Activated CD8-positive, alpha-beta memory T cell treated with anti-CD3 and anti-CD28 coated beads for 36 hours (primary cell): ENCODE measurements at regions not wholly inside any gene's neighbourhood (a gene's known extent, or its start where the extent isn't known, plus 50 kb on each side); places are given as distances from the start of the nearest gene placed in this dataset.

ENCODE experiments used
- CTCF ChIA-PET: fragments of 350-600 bp; sonication (Branson Sonifier 250); formaldehyde crosslinking; loops from one replicate; lab custom pipeline; 2021; ENCODE audit warnings: antibody characterized with exemption; lab: Charles Lee
- POLR2A ChIA-PET: fragments of 350-600 bp; sonication (Branson Sonifier 250); formaldehyde crosslinking; loops from one replicate; lab custom pipeline; 2021; ENCODE audit warnings: antibody characterized with exemption; lab: Charles Lee

DNA sequence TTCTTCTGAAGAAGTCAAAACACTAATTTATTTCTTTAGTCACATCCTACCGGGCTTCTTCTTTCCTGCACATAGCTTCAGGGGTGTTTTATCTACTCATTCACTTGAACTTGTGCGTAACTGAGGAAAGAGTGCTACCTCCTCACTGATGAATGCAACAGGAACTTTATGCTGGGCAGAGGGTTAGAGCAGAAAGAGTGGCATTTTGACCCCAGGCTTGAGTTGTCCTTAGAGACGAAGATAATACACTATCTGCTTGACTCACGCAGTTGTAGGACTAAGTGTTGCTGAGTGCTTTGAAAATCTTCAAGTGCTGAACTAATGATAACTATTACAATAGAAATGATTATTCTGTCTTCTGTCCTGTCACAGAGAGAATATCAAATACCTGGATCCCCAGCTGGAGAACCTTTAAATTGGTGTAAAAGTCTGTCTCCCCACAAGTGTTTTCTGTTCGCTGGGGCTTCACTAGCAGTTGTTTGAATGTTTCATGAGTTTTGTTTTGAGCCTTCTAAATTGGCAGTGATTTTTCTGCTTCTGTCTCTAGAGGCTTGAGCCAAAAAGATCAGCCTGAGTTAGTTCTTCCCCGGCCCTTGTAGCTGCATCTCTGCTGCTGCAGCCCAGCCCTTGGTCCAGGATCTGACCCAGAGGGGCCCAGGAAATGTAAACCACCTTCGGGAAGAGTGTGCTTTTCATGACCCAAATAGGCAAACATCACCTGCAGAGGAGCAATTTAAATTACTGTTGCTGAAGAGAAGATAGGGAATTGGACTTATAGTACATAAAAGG, 86.3 kb upstream of the LGALSL start:
- CTCF ChIA-PET = no interaction called here
- POLR2A ChIA-PET = no interaction called here

DNA sequence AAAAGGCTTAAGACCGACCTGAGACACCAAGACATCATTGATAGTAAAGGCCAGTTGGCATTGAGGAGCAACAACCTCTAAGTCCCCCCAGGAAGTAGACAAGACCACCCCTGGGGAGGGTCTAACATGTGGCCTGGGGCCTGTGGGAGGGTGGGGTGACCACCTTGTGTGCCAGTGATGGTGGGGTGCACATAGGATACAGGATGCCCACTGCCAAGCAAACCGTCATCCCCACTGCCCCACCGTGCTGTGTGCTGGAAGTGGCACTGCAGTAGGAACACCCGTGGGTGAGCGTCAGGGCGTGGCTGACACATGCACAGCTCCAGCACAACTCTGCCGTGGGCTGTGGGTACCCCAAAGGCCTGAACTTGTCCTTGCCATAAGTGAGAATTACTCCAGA, 84.3 kb upstream of the LGALSL start:
- CTCF ChIA-PET = no interaction called here
- POLR2A ChIA-PET = no interaction called here

DNA sequence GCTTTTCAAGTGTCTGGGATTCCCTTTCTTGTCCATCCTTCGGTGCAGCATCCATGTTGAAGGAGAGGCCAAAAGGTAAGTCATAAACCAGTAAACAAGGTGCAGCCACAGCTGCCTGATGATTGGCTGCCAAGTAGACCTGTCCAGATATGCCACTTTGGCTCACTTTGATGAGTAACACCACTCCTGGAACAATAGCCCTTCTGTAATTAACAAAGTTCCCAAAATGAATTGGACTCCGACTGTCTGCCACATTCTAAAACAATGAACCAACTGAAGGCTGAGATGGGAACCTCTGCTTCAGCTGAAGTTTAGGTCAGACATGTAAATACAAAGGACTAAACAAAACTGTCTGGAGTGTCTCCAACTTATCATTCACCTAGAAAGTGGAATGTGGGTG, 82.2 kb upstream of the LGALSL start:
- CTCF ChIA-PET = interaction anchor here (1.3 kb wide), 1 partner anchor 9 kb away, joined by 3 read pairs; no protein-coding TSS in a partner anchor
- POLR2A ChIA-PET = no interaction called here

DNA sequence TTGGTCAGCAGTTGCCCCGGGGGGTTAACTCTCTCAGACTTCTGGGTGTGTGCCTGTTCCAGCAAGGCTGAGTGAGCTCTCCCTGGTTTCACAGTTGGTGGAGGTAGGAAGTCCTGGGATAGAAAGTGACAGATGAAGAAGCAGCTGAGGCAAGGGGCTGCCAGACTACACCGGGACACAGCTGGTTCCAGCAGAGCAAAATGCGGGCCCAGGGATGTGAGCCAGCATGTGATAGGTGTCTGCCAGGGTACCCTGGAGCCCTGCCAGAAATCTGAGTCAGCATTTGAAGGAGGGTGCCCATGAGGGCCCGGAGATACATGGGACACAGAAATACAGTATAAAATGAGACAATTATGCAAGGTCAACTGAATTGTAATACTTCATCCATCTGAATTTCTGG, 79.3 kb upstream of the LGALSL start:
- POLR2A ChIA-PET = no interaction called here
- CTCF ChIA-PET = no interaction called here

DNA sequence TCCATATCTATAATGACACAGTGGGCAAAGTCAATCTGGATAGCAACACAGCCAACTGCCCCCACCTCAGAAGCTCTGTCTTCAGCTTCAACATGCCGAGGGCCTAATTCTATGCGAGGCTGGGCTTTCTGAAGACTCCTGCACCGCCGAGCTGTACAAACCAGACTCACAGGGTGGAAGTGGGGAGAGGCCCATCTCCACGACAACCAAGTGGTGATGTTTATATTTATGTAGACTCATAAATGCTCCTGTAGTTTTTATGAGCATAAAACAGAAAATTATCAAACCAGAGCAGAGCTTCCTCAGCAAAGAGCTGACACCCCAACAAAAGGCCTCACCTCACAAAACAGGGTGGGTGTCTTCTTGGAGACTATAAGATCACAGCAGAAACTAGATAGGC, 77.0 kb upstream of the LGALSL start:
- CTCF ChIA-PET = no interaction called here
- POLR2A ChIA-PET = no interaction called here

DNA sequence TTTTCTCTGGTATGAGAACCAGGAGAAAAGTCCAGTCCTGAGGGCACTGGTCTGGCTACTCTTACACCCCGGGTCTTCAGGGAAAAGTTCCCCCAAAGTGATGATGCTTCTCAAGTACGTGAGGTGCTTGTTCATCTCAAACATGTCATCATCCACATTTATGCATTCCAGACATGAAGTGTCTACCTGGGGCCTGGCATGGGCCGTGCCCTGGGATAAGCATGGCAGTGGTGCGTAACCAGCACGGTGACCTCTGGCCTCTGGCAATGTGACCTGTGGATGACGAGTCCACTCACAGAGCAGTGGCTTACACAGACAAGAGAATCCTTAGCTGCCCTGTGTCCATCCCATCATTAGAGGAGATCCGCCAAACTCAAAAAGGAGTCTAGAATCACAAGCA, 74.8 kb upstream of the LGALSL start:
- POLR2A ChIA-PET = no interaction called here

DNA sequence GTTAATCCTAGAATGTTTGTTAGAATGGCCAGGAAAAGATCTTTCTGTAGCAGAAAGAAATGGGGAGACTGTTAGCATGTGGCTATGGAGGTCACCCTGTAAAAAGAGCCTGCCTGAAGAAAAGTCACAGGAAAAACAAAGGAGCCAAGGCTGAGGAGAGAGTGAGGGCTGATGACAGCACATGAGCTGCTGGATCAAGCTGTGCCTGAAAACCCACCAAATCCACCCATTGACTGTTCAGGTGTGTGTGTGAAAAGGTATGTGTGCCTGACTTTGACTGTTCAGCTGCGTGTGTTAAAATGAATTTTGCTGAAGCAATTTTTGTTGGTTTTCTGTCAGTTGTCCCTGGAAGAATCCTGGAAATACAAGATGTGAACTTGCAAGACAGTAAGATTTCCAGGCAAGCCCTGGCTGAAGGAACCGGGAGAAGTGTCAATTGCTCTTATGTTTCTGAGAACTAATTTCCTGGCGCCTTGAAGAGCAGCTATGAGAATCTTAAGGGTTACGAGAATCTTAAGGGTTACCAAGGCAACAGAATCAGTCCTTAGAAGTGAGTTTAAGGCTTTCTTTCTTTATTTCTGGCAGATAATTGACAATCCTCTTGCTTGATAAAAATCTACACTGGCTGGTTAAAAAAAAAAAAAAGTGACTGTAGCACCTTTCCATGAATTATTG, 73.0 kb upstream of the LGALSL start:
- ChIA-PET POLR2A (interaction anchor here (0.7 kb wide), 1 partner anchor 847 kb away, joined by 6 read pairs; the partner anchor contains the start of gene ACTR2), CTCF (no interaction called here)

More for the DNA sequence above, 74.8 kb upstream of the LGALSL start:
- CTCF ChIA-PET = no interaction called here

DNA sequence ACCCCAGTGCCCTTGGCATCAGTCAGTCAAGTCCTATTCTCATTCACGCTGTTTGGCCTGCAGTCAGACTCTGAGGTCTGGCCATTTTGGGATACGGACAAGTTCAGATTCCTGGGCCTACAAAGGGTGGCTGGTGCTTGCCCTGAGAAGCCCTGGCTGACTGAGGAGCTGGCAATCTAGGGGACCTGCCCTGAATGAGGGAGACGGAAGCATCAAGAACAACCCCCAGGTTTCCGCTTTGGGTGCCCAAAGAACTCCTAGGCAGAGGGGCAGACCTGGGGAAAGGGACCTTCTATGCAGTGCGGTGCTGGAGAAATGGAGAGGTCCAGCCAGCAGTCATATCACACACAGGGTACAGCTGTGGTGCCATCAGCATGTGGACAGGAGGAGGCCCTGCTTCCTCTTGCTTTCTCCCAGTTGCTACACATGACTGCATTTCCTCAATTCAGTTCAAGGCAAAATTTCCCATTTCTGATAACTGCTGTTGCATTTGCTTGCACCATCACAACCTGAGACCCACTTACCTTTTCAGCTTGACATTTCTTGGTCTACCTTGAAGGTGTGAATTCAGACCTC, 70.9 kb upstream of the LGALSL start:
- ChIA-PET POLR2A (interaction anchor here (0.6 kb wide), 1 partner anchor 522 kb away, joined by 7 read pairs; no protein-coding TSS in a partner anchor), CTCF (no interaction called here)

DNA sequence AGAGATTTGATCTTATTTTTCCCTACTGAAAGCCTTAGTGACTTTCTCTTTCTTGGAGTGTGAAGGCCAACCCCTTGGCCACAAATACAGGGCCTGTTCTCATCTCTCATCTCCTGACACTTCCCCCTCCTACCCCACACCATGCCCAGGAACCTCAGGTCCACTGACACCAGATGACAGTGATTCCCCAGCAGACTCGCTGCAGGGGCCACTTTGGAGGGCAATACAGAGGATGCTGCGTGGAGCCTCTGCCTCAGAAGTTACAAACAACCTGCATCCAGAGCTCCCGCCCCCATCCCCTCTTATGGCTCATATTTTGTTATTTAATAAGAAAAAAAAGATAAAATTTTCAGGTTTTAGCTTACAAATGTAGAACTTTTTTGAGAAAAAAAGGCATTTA, 70.1 kb upstream of the LGALSL start:
- CTCF ChIA-PET = no interaction called here
- POLR2A ChIA-PET = no interaction called here

DNA sequence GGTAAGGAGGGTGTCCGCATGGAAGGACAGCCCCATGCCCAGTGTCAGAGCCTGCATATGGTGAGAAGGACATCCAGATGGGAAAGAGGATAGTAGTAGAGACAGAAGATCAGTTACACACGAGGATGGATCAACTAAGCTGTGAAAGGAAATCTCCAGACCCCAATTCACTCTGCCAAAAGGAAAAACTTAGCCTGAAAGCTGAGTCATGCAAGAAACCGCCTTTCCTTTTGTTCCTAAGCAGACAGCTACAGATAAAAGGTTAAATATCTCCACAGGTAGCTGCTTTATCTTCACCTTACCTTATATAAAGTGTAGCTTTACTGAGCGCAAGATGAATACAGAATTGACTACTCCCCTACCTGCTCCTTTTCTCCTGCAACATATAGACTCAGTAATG, 67.3 kb upstream of the LGALSL start:
- ChIA-PET CTCF (interaction anchor here (1.9 kb wide), 1 partner anchor 56 kb away, joined by 6 read pairs; no protein-coding TSS in a partner anchor), POLR2A (no interaction called here)

DNA sequence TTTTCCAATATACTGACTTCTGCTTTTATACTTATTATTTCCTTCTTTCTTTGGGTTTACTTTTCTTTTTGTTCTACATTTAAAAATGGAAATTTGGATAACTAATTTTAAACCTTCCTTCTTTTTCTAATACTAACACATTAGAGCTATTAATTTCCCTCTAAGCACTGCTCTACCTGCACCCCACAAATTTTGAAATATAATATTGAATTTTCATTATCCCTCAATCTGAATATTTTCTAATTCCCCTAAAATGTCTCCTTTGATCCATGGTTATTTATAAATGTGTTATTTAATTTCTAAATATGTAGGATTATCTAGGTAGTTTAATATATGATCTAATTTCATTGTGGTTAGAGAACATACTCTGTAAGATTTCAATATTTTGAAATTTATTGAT, 63.4 kb upstream of the LGALSL start:
- ChIA-PET POLR2A (no interaction called here), CTCF (no interaction called here)

DNA sequence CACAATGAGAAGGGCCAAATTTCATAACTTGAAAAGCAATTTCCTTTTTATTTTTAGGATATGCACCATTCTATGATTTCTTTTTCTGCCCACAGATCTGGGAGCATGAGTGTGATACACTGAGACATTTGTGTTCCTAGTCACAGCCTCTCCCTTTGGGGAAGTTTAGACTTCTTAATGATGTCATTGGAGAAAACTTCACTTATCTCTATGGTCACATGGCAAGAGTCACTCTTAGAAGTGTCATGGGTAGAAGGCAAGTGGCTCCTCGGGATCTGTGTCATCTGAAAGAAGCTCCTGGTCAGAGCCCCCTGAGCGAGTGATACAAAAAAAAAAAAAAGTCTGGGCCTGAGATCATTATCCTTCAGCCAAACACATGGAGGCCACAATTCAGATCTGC, 62.5 kb upstream of the LGALSL start:
- CTCF ChIA-PET = no interaction called here
- POLR2A ChIA-PET = no interaction called here

DNA sequence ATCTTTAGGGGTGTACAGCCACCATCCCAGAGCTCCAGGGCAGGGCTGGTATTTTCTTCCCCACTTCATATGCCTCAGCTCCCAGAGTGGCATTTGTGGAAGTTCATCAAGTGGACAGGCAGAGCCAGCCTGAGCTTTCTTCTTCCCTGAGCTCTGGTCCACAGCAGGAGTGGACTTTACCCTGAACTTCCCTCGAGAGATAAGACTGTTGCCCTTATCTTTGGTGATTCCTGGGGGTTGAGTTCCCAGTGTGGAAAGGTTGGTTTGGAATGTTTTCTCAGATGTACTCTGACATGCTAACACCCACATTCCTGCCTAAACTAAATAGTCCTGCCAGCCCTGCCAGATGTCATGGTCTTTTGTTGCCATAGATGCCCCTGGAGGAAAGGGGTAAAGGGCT, 62.0 kb upstream of the LGALSL start:
- POLR2A ChIA-PET = no interaction called here

DNA sequence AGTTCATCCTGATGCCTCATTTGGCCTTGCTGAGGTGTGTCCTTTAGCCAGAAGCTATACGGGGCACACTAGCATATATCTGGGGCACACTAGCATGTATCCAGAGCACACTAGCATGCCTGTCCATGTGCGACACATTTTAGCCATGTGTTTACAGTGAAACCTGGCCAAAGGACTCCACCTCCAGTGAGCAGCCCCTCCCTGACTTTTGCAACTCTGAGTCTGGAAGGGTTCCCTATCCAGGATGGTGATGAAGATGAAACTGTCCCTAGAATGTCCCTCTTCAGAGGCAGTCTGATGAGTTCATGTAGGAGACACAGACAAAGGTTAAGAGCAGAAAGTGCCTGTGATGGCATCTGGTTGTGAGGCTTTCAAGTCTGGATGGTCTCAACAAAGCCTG, 61.4 kb upstream of the LGALSL start:
- ChIA-PET CTCF (no interaction called here), POLR2A (no interaction called here)

More for the DNA sequence above, 62.0 kb upstream of the LGALSL start:
- CTCF ChIA-PET = no interaction called here

DNA sequence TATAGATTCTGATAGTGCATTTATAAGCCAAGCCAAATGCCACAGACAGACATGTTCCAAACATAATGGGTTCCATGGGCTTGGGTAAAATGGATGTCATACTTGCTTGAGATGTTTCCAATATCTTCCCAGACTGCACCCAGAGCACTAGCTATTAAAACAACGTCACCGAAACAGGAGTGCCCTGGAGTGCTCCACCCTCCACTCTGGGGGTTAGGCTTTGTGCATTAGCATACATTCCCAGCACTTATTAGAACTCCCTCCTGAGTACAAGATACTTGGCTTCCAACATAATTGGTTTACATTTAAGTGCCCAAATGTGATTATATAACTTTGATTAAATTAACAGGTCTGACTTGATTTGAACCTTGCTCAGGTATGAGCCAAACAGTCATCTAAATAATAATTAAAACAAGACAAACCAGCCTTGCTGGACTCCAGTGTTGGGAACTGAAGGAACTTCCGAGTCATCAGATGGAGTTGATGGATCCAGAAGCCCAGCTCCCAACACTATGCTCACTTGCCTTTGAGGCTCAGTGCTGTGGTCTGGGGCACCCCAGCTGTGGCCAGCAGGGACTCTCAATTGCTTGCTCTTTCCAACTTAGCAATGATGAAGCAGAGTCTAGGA, 60.5 kb upstream of the LGALSL start:
- POLR2A ChIA-PET = no interaction called here

DNA sequence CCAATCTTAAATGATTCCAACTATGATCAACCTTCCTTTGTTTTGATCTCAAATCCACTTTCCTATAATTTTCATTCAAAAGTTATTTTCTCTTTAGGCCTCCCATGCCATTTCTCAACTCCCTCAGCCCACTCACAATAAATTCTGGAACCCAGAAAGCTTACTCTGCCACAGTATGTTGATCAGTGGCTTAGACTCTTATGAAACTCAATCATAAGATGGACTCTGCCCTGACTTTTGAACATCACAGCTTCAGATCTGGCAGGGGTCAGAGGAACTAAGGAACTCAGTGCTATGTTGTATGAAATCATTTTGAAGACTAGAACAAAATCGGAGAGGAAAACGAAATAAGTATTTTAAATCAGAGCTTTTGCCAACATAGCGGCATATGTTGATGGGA, 59.8 kb upstream of the LGALSL start:
- ChIA-PET CTCF (no interaction called here), POLR2A (no interaction called here)

More for the DNA sequence above, 60.5 kb upstream of the LGALSL start:
- CTCF ChIA-PET = no interaction called here

DNA sequence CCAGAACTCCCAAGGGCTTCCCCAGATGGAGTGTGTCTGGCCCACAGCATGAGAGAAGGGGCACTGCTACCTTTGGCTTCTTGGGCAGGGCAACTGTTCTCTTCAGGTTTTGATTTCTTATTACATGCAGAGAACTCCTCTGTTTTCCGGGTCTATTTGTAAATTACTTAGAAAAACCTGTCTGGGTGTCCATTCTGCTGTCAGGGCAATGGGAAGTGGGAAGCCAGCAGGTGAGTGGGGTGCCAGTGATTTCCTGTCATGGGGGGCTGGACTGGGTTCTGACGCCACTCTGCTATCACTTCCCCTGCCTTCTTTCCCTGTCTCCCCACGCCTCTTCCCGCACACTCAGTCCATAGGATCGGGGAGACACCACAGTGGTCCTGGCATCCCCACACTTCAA, 58.0 kb upstream of the LGALSL start:
- ChIA-PET POLR2A (no interaction called here), CTCF (no interaction called here)

DNA sequence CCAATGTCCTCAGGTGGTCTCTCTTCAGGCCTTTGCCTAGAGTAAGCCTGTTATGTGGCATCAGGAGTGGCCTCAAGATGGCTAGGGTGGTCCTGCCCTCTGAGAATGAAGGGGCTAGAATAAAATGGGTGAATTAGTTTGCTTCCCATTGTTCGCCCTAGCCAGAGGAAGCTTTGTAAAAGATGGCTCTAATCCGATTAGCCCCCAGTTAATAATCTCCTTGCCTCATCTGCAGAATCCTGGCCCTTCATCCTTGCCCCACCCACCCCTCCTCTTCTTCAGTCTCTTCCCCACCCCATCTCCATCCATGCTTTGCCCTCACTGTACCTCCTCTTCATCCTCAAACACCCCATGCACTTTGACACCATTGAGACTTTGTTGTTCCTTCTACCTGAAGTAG, 57.4 kb upstream of the LGALSL start:
- CTCF ChIA-PET = no interaction called here

DNA sequence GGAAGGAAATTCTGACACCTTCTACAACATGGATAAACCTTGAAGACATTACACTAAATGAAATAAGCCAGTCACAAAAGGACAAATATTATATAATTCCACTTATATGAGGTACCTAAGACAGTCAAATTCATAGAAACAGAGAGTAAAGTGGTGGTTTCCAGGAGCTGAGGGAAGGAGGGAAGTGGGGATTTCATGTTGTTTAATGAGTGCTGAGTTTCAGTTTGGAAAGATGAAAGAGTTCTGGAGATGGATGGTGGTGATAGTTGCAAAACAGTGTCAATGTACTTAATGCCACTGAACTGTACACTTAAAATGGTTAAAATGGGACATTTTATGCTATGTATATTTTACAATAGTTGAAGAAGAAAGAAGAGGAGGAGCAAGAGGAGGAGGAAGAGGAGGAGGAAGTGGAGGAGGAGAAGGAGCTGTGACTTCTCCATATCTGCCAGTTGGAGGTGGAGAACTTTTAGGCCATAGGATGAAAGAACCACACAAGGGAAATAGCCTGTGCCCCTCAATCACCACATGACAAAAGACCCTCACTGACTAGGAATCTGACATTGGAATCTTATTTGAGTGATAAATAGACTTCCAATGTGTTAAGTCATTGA, 55.3 kb upstream of the LGALSL start:
- ChIA-PET CTCF (no interaction called here), POLR2A (no interaction called here)

More for the DNA sequence above, 57.4 kb upstream of the LGALSL start:
- POLR2A ChIA-PET = no interaction called here

DNA sequence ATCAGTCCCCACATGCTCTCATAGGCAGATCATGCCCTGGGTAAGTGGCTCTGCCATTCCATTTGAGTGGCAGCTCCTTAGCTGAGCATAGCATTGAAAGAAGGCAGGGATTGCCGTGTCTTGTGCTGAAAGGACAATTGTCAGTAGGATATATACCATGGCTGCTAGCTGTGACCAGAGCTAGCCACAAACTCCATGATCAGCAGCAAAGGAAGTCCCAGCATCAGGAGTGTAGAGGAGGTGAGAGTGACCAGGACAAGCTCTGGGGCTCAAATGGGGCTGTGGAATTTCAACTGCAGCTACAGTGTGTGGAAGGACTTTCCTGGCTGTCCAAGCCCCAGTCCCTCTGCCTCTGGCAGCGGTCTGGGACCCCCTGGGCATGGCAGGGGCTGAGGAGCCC, 54.4 kb upstream of the LGALSL start:
- ChIA-PET POLR2A (no interaction called here), CTCF (no interaction called here)
